ENCODE measurements at regions not wholly inside any gene's neighbourhood (a gene's known extent, or its start where the extent isn't known, plus 50 kb on each side); places are given as distances from the start of the nearest gene placed in this dataset.
A peak's percentile ranks its signal among the peaks of the same experiment; 100 is the strongest.

DNA sequence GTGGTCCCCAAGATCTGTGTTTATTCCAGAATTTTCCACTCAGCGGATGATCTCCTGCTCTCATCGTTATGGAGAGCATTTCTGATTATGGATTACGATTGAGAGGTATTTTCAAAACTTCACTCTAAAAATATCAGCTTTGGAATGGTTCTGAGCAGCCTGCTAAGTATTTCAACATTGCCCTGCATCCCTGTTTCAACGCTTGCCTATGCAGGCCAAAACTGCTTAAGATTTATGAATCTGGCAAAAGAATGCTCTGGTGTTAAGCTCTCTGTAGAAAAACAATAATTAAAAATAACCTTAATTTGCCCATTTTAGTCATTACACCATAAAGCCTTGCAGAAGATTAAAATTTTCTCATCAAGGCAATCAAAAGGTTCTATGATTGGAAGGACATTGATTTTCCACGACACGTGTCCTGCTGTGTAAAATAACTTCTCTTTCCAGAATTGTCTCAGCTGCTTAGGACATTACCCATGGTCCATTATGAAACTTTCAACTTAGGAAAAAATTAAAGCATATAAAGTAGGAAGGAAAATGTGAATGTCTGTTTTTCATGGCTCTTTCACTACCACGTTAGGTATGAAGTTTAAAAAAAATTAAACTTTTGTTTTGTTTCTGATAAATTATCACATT, 229.9 kb downstream of the ACKR3 start:
- no peak for DNase-seq (ENCODE audit: low spot score)

DNA sequence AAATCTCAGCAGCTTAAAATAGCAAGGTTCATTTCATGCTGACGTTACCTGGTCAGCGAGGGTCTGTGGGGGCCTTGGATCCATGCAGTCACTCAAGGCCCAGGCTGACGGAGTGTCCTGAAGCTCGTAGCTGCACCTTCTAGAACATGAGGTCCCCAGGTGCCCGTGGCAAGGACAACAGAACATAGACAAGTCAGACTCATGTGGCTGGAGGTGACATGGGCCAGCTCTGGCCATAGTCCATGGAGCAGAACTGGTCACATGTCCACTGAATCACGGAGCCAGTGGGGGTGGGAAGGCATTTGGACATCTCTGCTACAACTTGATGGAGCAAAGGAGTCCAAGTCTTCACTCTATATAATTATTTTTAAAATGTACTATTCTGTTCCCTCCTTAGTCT, 233.2 kb downstream of the ACKR3 start:
- no peak for DNase-seq (ENCODE audit: low spot score)

DNA sequence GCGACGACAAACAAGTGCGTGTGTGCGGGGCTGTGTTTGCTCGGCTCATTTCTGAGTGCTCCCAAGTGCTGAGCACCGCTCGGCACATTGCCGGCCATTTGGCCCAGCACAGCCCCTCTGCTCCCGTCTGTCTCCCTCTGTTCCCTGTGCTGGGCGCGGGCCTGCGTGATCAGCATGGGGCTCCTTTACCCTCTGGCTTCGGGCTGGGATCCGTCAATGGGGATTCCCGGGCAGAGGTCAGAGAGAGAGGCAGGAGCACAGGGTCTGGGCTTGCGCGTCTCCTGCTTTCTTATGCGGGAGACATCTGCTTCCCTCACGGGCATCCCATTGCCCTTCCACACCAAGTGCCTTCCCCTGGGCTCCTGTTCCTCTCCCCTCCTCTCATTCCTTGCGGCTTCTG, 234.0 kb downstream of the ACKR3 start:
- no peak for DNase-seq (ENCODE audit: low spot score)

DNA sequence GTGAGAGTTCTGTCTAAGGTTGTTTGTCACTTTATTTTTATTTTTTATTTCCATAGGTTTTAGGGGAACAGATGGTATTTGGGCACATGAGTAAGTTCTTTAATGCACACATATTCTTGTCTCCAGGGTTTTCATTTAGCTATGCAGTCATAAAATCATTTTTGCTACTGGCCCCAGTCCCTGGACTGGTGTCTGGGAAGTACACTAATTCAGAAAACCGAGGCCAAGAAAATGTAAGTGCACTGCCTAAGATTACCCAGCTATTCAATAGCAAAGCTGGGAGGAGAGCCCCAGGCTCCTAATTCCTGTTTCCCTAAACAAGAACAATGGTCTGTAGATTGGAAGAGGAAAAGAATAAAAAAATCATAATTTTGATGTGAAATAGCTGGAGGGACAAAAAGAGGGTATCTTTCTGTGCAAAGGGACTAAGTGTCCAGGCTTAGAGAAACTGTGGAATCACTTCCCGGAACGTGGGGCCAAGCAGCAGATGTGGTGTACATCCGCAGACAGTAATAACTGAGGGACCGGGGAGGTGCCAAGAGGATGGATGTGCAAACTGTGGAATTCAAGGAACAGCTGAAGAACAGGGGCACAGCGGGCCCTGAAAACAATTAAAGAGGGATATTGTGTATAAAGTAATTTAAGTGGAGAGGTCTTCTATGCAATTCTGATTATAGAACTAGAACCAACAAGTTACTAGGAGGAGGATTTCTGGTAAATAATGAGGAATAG, 236.3 kb downstream of the ACKR3 start:
- no peak for DNase-seq (ENCODE audit: low spot score)

DNA sequence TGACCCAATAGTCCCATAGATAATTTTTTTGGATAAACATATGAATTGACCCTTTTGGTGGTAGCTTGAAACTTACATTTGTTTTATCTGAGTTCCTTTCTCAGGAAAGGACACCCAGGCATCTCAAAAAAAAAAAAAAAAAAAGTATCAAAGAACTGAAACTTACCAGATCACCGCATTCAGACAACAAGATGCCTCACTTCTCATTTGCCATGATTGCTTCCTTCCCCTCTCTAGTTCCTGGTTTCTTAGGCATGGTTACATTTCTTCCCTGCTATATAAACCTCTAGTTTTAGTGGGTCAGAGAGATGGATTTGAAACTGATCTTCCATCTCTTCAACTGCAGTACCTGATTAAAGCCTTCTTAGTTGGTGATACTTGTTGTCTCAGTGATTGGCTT, 240.1 kb downstream of the ACKR3 start:
- no peak for DNase-seq (ENCODE audit: low spot score)

DNA sequence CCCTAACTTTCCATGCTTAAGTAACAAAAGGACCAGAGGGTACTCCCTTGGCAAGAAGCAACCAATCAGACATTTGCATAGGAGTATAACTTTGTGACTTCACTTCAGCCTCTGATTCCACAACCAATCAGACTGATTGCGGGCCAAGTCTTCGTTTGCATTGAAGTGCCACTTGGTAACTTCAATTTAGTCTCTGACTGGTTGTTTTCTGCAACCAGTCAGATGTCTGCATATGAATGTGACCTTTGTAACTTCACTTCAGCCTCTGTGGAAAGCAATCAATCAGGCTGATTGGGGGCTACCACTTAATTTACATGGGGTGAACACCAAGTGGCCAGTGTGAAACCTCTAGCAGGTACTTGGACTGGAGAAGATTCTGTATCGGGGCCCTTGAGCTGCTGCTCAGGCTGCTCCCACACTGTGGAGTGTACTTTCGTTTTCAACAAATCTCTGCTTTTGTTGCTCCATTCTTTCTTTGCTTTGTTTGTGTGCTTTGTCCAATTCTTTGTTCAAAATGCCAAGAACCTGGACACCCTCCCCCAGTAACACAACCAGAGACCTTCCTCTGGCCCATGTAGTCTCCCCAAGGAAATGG, 241.5 kb downstream of the ACKR3 start:
- no peak for DNase-seq (ENCODE audit: low spot score)

DNA sequence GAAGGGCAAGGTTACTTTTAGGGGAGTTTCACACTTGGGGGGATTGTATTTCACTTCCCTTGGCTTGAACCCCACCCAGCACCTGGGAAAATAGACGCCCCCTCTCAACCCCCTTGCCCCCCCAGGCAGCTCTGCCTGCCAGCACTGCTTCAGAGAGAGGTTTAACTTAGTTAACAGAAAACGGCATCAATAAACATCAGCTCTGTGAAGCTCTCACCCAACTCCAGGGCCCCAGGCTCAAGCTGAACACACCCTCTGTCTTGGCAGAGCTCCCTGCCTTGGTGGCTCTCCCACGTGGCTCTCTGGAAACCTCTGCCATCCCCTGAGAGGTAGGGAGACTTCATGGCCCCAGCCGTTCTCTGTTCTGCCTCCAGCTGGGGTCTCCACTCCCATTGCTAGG, 244.1 kb downstream of the ACKR3 start:
- DNase-seq (ENCODE audit: low spot score), result no peak

DNA sequence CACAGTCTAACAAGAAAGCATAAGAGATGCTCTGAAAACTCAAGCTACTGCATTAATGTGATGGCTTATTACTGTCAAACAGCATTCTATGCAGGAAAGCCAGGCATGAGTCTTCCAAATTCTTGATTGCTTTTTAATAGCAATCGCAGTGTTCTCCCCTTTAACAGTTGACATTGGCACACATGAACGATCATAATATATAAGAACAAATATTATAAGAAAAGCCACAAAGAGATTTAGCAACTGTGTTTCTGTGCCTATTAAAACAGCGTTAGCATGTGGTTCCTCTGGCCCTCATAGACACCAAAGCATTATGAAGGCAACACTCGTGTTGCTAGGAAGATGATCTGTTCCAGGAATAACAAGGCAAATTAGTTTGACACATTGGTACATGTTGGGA, 245.0 kb downstream of the ACKR3 start:
- no peak for DNase-seq (ENCODE audit: low spot score)

DNA sequence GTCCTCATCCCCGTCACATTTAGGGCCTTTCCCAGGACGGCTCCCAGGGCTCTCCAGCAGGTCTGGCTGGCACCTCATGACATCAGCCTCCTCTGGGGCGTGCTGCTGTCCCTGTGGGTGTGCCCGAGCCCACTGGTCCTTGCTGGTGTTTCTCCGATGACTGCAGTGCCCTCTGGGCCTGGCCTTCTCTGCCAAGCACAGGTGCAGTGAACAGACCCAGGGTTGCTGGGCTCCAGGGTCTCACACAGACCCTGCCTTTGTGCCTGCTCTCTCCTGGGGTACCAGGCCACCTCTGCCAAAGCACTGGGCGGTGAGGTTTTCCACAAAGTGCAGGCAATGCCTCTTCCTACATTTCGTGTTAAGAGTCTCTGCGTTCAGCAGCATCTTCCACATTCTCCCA, 246.1 kb downstream of the ACKR3 start:
- DNase-seq (ENCODE audit: low spot score), result no peak

DNA sequence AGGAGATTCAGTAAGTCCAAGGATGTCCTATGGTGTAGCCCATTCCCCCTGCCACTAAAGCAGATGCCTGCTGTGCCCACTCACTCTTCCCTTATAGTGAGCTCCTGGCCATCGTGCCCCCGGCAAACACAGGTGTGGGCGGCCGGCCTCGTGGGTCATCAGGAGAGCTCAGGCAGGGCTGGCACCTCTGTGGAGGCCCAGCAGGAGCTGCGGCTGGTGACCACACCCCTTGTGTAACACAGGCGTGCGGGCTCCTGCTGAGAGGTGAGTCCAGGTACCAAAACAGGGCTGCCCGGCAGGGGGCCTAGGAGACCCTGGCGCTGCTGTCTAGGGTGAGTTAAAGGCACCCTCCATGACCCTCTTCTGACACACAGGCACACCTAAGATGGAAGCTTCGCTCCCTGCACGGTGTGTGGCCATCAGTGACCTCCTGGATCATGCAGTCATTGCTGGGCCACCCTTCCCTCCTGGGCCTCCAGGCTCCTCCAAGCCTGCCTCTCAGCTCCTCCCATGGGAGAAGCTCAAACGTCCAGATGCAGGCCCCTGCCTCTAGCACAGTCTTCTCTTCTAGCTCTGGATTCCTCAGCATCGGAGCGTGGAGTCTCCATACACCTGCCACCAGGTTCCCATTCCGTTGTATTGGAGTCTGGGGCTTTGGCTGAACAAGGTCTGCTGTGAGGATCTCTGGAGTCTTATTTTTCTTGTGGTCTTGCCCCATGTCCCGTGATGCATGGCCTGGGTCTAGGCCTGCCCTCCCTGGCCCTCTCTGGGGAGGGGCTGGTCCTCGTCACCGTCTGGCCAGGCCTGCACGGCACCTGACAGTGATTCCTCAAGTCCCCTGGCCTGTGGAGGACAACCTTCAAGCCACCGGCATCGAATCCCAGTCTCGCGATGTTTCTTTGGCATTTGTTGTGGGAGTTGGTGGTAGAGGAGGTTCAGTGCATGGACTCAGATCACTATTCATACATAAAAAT, 246.9 kb downstream of the ACKR3 start:
- no peak for DNase-seq (ENCODE audit: low spot score)

DNA sequence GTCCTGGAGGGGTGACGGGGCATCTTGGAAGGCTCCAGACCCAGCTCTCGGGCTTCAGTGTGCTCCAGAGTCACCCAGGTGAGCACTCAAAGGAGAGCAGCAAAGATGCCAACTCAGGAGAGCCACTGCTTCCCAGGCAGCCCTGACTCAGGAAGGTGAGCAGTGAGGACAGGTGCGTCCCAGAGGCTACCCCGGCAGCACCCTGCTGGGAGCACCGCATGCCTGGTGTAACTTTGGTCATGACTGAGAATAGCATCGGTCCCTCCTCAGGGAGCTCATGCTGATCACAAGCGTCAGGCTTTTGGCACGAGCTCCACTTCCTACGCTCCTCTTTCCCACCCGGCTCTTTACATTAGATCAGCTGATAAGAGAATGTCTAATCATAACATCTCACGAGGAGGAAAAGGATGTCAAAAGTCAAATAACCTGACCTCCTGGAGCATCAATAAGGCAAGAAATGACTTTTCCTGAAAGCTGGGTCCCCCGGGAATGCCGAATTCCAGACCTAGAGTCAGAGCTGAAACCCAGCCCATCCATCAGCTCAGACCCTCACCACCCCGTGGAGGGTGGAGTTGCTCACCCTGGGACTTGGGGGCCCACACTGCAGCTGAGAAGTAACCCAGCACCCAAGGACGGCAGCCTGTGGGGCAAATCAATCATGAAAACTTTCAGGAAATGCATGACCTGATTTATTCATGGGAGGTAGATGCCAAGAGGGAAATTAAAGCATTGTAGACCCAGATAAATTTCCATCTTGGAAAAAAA, 248.8 kb downstream of the ACKR3 start:
- DNase-seq (ENCODE audit: low spot score), result no peak

DNA sequence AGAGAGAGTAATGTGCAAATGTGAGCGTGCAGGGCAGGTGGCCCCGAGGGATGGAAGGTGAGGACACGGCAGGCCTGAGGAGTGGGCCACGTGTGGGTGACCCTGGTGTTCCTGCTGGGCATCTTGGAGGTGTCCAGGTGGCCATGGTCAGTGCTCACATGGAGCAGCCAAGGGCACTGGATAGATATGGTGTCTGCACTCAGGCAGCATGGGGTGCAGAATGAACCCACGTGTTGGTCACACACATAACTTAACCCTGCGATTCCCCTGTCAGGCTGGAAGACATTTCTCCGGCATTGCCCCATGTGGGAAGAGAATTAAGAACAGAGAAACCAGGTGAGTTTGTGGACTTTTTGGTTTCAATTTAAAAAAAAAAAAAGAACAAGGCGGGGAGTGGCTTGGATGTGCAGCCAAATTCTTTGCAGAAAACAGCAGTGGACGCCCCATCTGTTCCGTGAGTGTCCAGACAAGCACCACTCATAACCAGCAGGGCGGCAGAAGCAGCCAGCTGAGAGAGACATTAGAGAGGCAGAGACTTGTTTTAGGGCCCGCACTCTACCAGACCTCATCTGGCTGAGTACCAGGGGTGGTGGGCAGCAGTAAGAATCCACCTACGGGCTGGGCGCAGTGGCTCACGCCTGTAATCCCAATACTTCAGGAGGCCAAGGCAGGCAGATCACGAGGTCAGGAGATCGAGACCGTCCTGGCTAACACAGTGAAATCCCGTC, 249.8 kb downstream of the ACKR3 start:
- DNase-seq (ENCODE audit: low spot score), result no peak

DNA sequence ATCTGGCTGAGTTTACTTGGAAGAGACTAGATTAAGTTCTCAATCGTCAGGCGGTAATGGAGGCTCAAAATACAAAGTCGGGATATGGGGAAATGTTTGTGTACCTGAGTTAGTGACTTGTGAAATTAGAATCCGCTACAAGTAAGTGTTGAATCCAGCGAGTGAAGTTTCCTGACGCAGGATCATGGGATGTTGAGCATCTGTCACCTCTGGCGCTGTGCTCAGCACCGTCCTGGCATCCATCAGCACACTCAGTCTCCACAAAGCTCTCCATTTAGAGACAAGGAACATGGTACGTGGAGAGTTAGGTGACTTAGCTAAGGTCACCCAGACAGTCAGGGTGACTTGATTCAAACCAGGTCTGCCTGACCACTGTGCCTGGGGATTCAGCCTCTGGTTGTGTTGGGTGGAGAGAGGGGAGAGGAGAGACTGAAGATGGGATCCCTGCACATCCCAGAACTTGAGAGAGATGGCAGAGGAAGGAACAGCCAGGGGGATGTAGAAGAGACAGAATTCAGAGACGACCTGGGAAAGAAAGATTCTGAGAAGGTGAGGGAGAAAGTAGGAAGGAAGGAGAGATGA, 251.2 kb downstream of the ACKR3 start:
- DNase-seq (ENCODE audit: low spot score), result no peak

DNA sequence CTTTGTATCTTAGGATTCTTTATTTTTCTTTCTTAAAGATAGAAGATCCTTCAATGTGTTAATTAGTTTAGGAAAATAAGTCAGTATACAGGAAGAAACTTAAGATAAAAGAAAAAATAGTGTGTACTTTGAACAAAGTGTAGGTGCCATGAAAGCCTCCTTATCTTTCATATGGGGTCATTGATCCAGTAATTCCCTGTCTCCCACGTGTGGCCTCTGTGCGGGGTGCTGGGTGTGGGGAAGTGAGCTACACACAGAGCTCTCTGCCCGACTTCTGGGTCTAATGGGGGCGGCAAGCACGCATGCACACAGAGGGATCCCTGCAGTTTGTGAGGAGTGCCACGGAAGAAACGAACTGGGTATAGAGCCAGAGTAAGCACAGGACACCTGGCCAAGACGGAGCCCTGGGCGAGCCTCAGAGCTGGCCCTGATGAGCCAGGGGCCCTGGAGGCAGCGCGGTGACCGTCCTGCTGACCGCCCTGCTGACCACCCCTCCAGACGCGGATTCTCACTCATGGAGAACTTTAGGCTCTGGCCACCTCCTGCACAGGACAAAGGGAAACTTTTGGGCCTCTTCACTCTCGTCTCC, 253.5 kb downstream of the ACKR3 start:
- DNase-seq (ENCODE audit: low spot score), result no peak

DNA sequence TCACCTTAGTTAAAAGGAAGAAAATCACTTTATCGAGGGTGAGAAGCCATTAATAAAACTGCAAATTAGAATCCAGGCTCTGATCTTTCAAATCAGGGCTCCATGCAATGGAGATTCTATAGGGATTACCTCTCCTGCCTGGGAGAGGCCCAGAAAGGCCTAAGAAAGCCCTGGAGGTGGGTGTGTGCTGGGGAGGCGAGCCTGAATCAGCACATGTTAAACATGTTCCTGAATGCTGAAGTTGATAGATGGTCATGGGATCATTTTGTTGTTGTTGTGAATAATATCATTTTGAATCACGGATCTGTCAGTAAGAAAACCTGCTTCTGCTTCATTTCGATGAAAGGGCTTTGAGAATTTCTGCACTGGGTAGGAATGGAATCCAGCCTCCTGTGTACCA, 254.3 kb downstream of the ACKR3 start:
- DNase-seq (ENCODE audit: low spot score), result peak; percentile 4

DNA sequence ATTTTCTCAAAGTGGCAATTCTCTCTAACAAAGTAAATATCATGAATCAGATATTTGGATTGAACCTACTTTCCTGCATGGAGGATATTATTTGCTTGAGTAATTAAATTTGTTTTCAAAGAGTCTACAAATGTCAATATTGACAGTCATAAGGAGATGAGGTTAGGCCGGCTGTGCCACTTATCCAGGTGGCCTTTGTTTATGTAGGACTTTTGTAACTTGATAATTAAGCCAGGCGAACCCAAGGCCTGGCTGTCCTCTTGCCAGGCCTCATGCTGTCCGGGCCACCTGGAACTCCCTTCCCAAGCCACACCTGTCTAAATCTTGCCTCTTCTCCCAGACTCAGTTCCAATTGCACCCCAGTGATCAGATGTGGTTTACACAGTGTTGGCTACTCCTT, 255.2 kb downstream of the ACKR3 start:
- DNase-seq (ENCODE audit: low spot score), result no peak

DNA sequence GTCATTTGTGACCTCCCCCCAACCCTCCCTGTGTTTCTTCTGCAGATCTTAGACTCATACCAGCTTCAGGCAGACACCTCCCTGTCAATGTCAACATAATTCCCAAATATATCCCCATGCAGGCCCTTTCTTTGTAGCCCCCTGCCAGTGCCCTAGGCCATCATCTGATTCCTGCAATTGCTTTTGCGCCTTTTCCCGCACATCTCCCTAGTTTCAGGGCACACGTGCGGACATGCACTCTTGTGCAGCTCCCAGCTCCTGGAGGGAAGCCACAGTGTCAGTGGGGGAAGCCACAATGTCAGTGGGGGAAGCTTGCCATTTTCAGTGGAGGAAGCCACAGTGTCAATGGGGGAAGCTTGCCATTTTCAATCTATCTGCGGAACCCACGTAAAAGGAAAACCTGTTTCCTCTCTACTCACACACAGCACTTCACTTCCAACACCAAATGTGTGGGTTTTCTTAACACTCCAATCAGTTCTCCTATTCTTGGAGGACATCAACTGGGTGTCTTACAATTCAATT, 256.4 kb downstream of the ACKR3 start:
- no peak for DNase-seq (ENCODE audit: low spot score)

DNA sequence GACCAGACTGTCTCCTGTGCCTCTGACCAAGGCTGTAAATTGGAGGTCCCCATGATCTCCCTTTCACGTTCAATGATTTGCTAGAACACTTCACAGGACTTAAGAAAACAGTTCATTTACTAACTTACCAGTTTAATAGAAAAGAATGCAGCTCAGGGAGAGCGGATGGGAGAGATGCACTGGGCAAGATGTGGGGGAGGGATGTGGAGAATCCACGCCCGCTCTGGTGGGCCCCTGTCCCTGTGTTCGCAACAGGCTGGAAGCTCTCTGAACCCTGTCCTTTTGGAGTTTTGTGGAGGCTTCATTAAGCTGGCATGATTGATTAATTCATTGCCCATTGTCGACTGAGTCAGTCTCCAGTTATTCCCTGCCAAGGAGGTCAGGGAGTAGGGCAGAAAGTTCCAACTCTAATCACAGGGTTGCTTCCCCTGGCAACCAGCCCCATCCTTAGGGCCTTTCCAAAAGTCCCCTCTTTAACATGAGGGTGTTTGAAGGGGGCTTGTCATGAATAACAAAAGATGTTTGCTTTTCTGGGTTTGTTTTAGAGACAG, 257.1 kb downstream of the ACKR3 start:
- no peak for DNase-seq (ENCODE audit: low spot score)

DNA sequence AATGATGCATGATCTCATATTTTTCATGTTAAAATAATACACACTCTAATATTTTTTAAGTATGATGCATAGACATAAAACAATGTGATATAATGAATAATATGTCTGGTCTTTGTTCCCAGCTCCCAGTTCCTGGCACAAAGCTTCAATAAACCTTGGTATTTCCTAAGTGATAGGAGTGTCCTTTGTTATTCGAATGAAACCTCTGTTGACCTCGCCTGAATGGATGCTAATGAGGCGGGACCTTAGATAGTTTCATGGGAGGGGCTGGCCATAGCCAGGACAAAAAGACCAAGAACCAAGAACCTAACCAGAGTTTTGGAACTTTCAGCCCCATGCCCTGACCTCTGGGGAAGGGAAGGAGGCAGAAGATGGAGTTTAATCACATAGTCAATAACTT, 257.7 kb upstream of the COPS8 start:
- peak; percentile 55 for DNase-seq (ENCODE audit: low spot score)

DNA sequence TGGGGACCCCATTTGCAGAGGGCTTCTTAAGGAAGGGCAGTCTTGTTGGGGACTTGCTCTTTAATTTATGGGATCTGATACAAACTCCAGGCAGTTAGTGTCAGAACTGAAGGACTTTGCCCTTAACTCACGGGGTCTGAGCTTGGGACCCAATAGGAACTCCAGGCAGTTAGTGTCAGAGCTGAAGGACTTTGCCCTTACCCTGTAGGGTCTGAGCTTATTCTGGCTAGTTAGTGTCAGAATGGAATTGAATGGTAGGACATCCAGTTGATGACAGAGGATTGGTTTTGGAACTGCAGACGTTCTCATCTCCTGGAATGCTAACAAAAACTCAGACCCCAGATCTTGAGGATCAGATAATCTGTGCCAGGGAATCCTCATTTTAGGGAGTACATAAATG, 256.9 kb upstream of the COPS8 start:
- DNase-seq (ENCODE audit: low spot score), result no peak

Measured in kidney capillary endothelial cell (primary cell).